ENCODE measurements at regions not wholly inside any gene's neighbourhood (a gene's known extent, or its start where the extent isn't known, plus 50 kb on each side); places are given as distances from the start of the nearest gene placed in this dataset.
"Not testable (repeated sequence)": the region's sequence is repeated elsewhere in the genome, so short reads cannot be mapped to it uniquely, and the experiment has no call there.

- H3K27ac ChIP-seq = no peak overlapping the region
- no peak for DNase-seq (ENCODE audit: low spot score)
- POLR2A ChIA-PET (ENCODE audit: low non-redundant PET) = no interaction called here
- TF ChIP-seq, protein P1, sequence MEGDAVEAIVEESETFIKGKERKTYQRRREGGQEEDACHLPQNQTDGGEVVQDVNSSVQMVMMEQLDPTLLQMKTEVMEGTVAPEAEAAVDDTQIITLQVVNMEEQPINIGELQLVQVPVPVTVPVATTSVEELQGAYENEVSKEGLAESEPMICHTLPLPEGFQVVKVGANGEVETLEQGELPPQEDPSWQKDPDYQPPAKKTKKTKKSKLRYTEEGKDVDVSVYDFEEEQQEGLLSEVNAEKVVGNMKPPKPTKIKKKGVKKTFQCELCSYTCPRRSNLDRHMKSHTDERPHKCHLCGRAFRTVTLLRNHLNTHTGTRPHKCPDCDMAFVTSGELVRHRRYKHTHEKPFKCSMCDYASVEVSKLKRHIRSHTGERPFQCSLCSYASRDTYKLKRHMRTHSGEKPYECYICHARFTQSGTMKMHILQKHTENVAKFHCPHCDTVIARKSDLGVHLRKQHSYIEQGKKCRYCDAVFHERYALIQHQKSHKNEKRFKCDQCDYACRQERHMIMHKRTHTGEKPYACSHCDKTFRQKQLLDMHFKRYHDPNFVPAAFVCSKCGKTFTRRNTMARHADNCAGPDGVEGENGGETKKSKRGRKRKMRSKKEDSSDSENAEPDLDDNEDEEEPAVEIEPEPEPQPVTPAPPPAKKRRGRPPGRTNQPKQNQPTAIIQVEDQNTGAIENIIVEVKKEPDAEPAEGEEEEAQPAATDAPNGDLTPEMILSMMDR (conservative IDR thresholded peaks at IDR 0.05; ENCODE audit: low read depth) = no peak
- CTCF ChIA-PET = no interaction called here
Measured at GRCh38 chrX:114051667-114052315, 532.1 kb upstream of the HTR2C start.

- POLR2A ChIA-PET (ENCODE audit: low non-redundant PET) = no interaction called here
- no peak overlapping the region for H3K27ac ChIP-seq
- CTCF ChIA-PET = no interaction called here
- TF ChIP-seq, protein P1 (conservative IDR thresholded peaks at IDR 0.05; ENCODE audit: low read depth) = no peak
- DNase-seq (ENCODE audit: low spot score) = no peak
Measured at GRCh38 chrX:114050075-114050796, 533.6 kb upstream of the HTR2C start.

GRCh38 chrX:114049063-114049462 is 534.8 kb upstream of the HTR2C start:
- no peak for DNase-seq (ENCODE audit: low spot score)
- H3K27ac ChIP-seq = no peak overlapping the region
- CTCF ChIA-PET = interaction anchor here (0.6 kb wide), 1 partner anchor 16 kb away, joined by 3 read pairs; no protein-coding TSS in a partner anchor
- TF ChIP-seq, protein P1 (conservative IDR thresholded peaks at IDR 0.05; ENCODE audit: low read depth) = no peak
- POLR2A ChIA-PET (ENCODE audit: low non-redundant PET) = no interaction called here

DNA sequence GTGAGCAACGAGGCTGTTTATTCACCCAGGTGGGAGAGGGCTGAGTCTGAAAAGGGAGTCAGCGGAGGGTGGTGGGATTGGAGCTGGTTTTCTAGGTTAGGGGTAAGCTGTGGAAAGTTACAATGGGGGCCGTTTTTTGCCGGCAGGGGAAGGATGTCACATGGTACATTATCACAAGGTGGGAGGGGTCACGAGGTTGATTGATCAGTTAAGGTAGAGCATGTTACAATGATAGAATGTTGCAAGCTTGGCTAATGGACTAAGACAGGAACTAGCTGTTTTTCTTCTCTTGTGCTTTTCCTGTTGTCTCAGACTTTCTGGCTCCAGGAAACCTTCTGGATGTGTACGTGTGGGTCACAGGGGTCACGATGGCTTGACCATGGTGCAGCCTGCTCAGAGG is 536.3 kb upstream of the HTR2C start:
- no peak overlapping the region for H3K27ac ChIP-seq
- no peak for DNase-seq (ENCODE audit: low spot score)
- CTCF ChIA-PET = no interaction called here
- TF ChIP-seq, protein P1 (conservative IDR thresholded peaks at IDR 0.05; ENCODE audit: low read depth) = no peak
- POLR2A ChIA-PET (ENCODE audit: low non-redundant PET) = no interaction called here

- ChIA-PET POLR2A (ENCODE audit: low non-redundant PET) (no interaction called here), CTCF (no interaction called here)
- DNase-seq (ENCODE audit: low spot score) = no peak
- no peak overlapping the region for H3K27ac ChIP-seq
- TF ChIP-seq, protein P1 (conservative IDR thresholded peaks at IDR 0.05; ENCODE audit: low read depth) = no peak
Measured at GRCh38 chrX:114046695-114047279, 537.1 kb upstream of the HTR2C start.

GRCh38 chrX:114041470-114041869 is 542.4 kb upstream of the HTR2C start:
- H3K27ac ChIP-seq; POLR2A ChIA-PET (ENCODE audit: low non-redundant PET); CTCF ChIA-PET; DNase-seq (ENCODE audit: low spot score): not testable (repeated sequence)

- H3K27ac ChIP-seq; POLR2A ChIA-PET (ENCODE audit: low non-redundant PET); CTCF ChIA-PET; DNase-seq (ENCODE audit: low spot score): not testable (repeated sequence)
Measured at GRCh38 chrX:114040661-114041269, 543.1 kb upstream of the HTR2C start.

DNA sequence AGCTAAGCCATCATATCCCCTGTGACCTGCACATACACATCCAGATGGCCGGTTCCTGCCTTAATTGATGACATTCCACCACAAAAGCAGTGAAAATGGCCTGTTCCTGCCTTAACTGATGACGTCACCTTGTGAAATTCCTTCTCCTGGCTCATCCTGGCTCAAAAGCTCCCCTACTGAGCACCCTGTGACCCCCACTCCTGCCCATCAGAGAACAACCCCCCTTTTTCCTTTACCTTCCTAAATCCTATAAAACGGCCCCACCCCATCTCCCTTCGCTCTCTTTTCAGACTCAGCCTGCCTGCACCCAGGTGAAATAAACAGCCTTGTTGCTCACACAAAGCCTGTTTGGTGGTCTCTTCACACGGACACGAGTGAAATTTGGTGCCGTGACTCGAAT is 543.8 kb upstream of the HTR2C start:
- POLR2A ChIA-PET (ENCODE audit: low non-redundant PET); H3K27ac ChIP-seq; CTCF ChIA-PET; DNase-seq (ENCODE audit: low spot score): not testable (repeated sequence)
